IgD-negative memory B cell (primary cell): ENCODE measurements at regions not wholly inside any gene's neighbourhood (a gene's known extent, or its start where the extent isn't known, plus 50 kb on each side); places are given as distances from the start of the nearest gene placed in this dataset.
"Not testable (repeated sequence)": the region's sequence is repeated elsewhere in the genome, so short reads cannot be mapped to it uniquely, and the experiment has no call there.

Experiments used
- H3K27ac Mint-ChIP-seq, 3 donors: one replicate each; pipeline ENCODE4 v1.8.0; 2020 to 2022; ENCODE audit warnings: mild to moderate bottlenecking in 3 of 3, mixed read lengths in 3 of 3, moderate library complexity in 1 of 3
- H3K27me3 Mint-ChIP-seq: one replicate; pipeline ENCODE4 v1.8.0; 2021; ENCODE audit warnings: mixed read lengths
- H3K36me3 Mint-ChIP-seq: one replicate; pipeline ENCODE4 v1.8.0; 2020; ENCODE audit warnings: mild to moderate bottlenecking, mixed read lengths
- H3K4me1 Mint-ChIP-seq, 3 donors: one replicate each; pipeline ENCODE4 v1.8.0; 2020 to 2022; ENCODE audit warnings: mixed read lengths in 3 of 3, mild to moderate bottlenecking in 1 of 3
- H3K4me3 Mint-ChIP-seq, 4 donors: one replicate each; pipeline ENCODE4 v1.8.0; 2020 to 2022; ENCODE audit warnings: mild to moderate bottlenecking in 4 of 4, mixed read lengths in 4 of 4, moderate library complexity in 3 of 4
- H3K9me3 Mint-ChIP-seq, 3 donors: one replicate each; pipeline ENCODE4 v1.8.0; 2020 to 2021; ENCODE audit warnings: mixed read lengths in 3 of 3, mild to moderate bottlenecking in 1 of 3

- Mint-ChIP-seq H3K27ac (no peak overlapping the region), H3K27me3 (peaks cover 7% of the 10 kb centered on the region), H3K4me3 (no peak overlapping the region), H3K36me3 (no peaks in the 10 kb centered on the region), H3K9me3 (peaks cover 0 to 3% (median 0%) of the 10 kb centered on the region in 3 donors), H3K4me1 (peaks cover 0 to 4% (median 0%) of the 10 kb centered on the region in 3 donors)
Measured at GRCh38 chr5:135279328-135279727, 119.7 kb downstream of the MACROH2A1 start.

DNA sequence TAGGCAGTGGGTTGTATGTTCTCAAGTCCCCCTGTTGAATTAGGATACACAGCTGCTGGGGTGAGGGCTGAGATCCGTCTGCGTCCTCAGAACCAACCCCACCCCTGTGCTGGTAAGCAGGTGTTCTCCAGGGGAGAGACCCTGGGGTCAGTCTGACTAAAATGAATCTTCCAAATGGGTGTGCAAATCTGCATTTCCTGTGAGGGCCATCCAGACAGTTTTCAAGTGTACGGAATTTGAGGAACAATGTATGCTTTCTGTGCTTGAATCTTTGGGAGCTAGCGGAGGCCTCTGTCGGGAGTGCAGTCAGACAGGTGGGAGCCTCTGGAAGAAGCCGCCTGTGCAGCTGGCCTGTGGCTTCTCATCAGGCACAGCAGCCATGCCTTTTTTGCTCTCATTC is 122.9 kb downstream of the MACROH2A1 start:
- H3K4me3 Mint-ChIP-seq, result no peak overlapping the region
- peaks cover 0 to 2% (median 0%) of the 10 kb centered on the region in 3 donors for H3K9me3 Mint-ChIP-seq
- H3K27ac Mint-ChIP-seq, result no peak overlapping the region
- H3K36me3 Mint-ChIP-seq, result no peaks in the 10 kb centered on the region
- no peaks in the 10 kb centered on the region for H3K4me1 Mint-ChIP-seq
- peaks cover 4% of the 10 kb centered on the region for H3K27me3 Mint-ChIP-seq

DNA sequence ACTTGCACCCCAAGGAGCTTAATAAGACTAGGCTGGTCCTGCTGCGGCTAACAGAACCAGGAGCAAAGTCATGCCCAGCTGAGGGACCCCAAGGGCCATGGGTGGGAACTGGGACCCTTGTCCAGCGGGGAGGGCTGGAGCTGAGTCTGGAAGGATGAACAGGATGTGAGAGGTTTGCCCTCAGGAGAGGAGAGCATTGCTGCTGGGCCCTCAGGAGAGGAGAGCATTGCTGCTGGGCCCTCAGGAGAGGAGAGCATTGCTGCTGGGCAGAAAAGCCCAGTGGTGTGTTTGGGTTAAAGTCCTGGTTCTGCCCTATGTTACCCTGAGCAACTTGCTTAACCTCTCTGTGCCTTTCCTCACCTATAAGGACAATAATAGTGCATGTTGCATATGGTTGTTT is 125.8 kb downstream of the MACROH2A1 start:
- H3K4me1 Mint-ChIP-seq, result no peaks in the 10 kb centered on the region

GRCh38 chr5:135272311-135272805 is 126.7 kb downstream of the MACROH2A1 start:
- Mint-ChIP-seq H3K4me3 (no peak overlapping the region), H3K36me3 (no peaks in the 10 kb centered on the region), H3K4me1 (no peaks in the 10 kb centered on the region), H3K27ac (no peak overlapping the region), H3K9me3 (no peaks in the 10 kb centered on the region), H3K27me3 (peaks cover 12% of the 10 kb centered on the region)

More for the DNA sequence above, 125.8 kb downstream of the MACROH2A1 start:
- Mint-ChIP-seq H3K36me3 (no peaks in the 10 kb centered on the region), H3K27ac (no peak overlapping the region), H3K27me3 (peaks cover 10% of the 10 kb centered on the region), H3K9me3 (no peaks in the 10 kb centered on the region), H3K4me3 (no peak overlapping the region)

GRCh38 chr5:135271533-135272310 is 127.3 kb downstream of the MACROH2A1 start:
- Mint-ChIP-seq H3K9me3 (no peaks in the 10 kb centered on the region), H3K4me1 (no peaks in the 10 kb centered on the region), H3K27me3 (peaks cover 15% of the 10 kb centered on the region), H3K36me3 (no peaks in the 10 kb centered on the region), H3K4me3 (no peak overlapping the region), H3K27ac (no peak overlapping the region)

DNA sequence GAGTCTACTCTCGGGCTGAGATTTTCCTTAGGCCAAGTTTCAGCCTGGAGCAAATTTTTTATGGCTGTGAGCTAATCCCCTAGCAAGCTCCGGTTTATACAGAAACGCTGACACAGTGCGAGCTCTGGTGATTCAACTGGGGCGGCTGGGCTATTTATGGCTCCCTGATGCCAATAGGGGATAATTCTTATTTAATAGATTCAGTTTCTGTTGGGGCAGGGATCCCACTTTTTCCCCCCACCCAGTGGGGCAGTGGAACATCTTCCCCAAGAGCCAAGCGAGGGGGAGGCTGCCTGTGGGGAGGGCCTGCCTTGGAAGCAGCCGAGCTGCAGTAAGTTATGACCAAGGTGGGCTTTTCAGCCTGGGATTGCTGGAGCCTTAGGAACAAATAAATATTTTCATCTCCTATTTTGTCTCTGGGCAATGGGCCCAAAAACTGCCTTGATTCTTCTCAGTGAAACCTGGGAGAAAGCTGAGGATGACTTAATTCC is 129.1 kb downstream of the MACROH2A1 start:
- H3K27me3 Mint-ChIP-seq, result peaks cover 18% of the 10 kb centered on the region
- H3K9me3 Mint-ChIP-seq, result no peaks in the 10 kb centered on the region

GRCh38 chr5:135269199-135269598 is 129.8 kb downstream of the MACROH2A1 start:
- Mint-ChIP-seq H3K36me3 (no peaks in the 10 kb centered on the region), H3K27ac (no peak overlapping the region), H3K9me3 (no peaks in the 10 kb centered on the region), H3K27me3 (peaks cover 18% of the 10 kb centered on the region), H3K4me1 (no peaks in the 10 kb centered on the region), H3K4me3 (no peak overlapping the region)

More for the DNA sequence above, 129.1 kb downstream of the MACROH2A1 start:
- Mint-ChIP-seq H3K36me3 (no peaks in the 10 kb centered on the region), H3K27ac (no peak overlapping the region), H3K4me3 (no peak overlapping the region), H3K4me1 (no peaks in the 10 kb centered on the region)

GRCh38 chr5:135266975-135267374 is 132.1 kb downstream of the MACROH2A1 start:
- Mint-ChIP-seq H3K36me3 (no peaks in the 10 kb centered on the region), H3K4me1 (no peaks in the 10 kb centered on the region), H3K27ac (no peak overlapping the region), H3K27me3 (peaks cover 18% of the 10 kb centered on the region), H3K4me3 (no peak overlapping the region), H3K9me3 (peaks cover 0 to 4% (median 0%) of the 10 kb centered on the region in 3 donors)

- Mint-ChIP-seq H3K27ac (no peak overlapping the region), H3K9me3 (peaks cover 0 to 6% (median 0%) of the 10 kb centered on the region in 3 donors), H3K4me3 (no peak overlapping the region), H3K4me1 (no peaks in the 10 kb centered on the region), H3K36me3 (no peaks in the 10 kb centered on the region), H3K27me3 (peaks cover 16% of the 10 kb centered on the region)
Measured at GRCh38 chr5:135266303-135266635, 132.8 kb downstream of the MACROH2A1 start.

GRCh38 chr5:135265497-135266302 is 133.3 kb downstream of the MACROH2A1 start:
- Mint-ChIP-seq H3K27me3 (peaks cover 15% of the 10 kb centered on the region), H3K27ac (no peak overlapping the region), H3K4me3 (no peak overlapping the region), H3K4me1 (no peaks in the 10 kb centered on the region), H3K9me3 (peaks cover 0 to 8% (median 1%) of the 10 kb centered on the region in 3 donors), H3K36me3 (no peaks in the 10 kb centered on the region)

- peaks cover 11% of the 10 kb centered on the region for H3K27me3 Mint-ChIP-seq
- H3K9me3 Mint-ChIP-seq, result peaks cover under 1 to 15% (median 3%) of the 10 kb centered on the region in 3 donors
- H3K36me3 Mint-ChIP-seq, result no peaks in the 10 kb centered on the region
- H3K4me1 Mint-ChIP-seq, result no peaks in the 10 kb centered on the region
- no peak overlapping the region for H3K4me3 Mint-ChIP-seq
- H3K27ac Mint-ChIP-seq, result no peak overlapping the region
Measured at GRCh38 chr5:135264451-135265440, 134.3 kb downstream of the MACROH2A1 start.

GRCh38 chr5:135263022-135263668 is 135.9 kb downstream of the MACROH2A1 start:
- Mint-ChIP-seq H3K9me3 (peaks cover 3 to 19% (median 5%) of the 10 kb centered on the region in 3 donors), H3K36me3 (peaks cover 1% of the 10 kb centered on the region), H3K27ac (no peak overlapping the region), H3K4me1 (no peaks in the 10 kb centered on the region), H3K4me3 (no peak overlapping the region), H3K27me3 (peaks cover 11% of the 10 kb centered on the region)

DNA sequence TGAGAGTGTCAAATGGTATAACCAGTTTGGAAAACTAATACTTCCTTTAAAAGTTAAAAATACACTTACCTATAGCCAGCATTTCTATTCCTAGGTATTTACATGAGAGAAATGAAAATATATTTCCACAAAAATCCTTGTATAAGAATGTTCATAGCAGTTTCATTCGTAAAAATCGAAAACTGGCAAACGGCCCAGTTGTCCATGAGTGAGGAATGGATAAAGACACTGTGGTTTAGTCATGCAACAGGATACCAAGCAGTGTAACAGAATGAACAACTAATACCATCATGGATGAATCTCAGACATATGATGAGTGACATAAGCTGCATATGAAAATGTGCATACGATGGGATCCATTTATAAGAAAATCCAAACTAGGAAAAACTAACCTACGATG is 136.7 kb downstream of the MACROH2A1 start:
- peaks cover 1% of the 10 kb centered on the region for H3K36me3 Mint-ChIP-seq
- H3K9me3 Mint-ChIP-seq, result peaks cover 5 to 19% (median 5%) of the 10 kb centered on the region in 3 donors
- H3K27me3 Mint-ChIP-seq, result peaks cover 9% of the 10 kb centered on the region
- H3K4me1 Mint-ChIP-seq, result no peaks in the 10 kb centered on the region
- no peak overlapping the region for H3K27ac Mint-ChIP-seq
- H3K4me3 Mint-ChIP-seq, result no peak overlapping the region

DNA sequence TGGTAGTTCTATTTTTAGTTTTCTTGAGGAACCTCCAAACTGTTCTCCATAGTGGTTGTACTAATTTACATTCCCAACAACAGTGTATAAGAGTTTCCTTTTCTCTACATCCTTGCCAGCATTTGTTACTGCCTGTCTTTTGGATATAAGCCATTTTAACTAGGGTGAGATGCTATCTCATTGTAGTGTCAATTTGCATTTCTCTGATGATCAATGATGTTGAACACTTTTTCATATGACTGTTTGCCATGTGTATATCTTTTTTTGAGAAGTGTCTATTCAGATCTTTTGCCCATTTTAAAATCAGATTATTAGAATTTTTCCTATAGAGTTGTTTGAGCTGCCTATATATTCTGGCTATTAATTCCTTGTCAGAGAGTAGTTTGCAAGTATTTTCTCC is 138.9 kb downstream of the MACROH2A1 start:
- H3K4me3 Mint-ChIP-seq, H3K27ac Mint-ChIP-seq, H3K27me3 Mint-ChIP-seq, H3K4me1 Mint-ChIP-seq, H3K36me3 Mint-ChIP-seq: not testable (repeated sequence)
- peaks cover 5 to 19% (median 5%) of the 10 kb centered on the region in 3 donors for H3K9me3 Mint-ChIP-seq
